Dendritic cell treated with granulocyte-macrophage colony-stimulating factor and Interleukin-4, amounts not matched to agents 40 ng/mL and 50 ng/mL, for 4 days (primary cell): ENCODE measurements at regions not wholly inside any gene's neighbourhood (a gene's known extent, or its start where the extent isn't known, plus 50 kb on each side); places are given as distances from the start of the nearest gene placed in this dataset.
"Not testable (repeated sequence)": the region's sequence is repeated elsewhere in the genome, so short reads cannot be mapped to it uniquely, and the experiment has no call there.

ENCODE experiments used
- H3K27ac Mint-ChIP-seq: one replicate; pipeline ENCODE4 v1.8.0; 2022; ENCODE audit warnings: mild to moderate bottlenecking, mixed read lengths
- H3K27me3 Mint-ChIP-seq: one replicate; pipeline ENCODE4 v1.8.0; 2022; ENCODE audit warnings: mild to moderate bottlenecking, mixed read lengths
- H3K36me3 Mint-ChIP-seq: one replicate; pipeline ENCODE4 v1.8.0; 2022; ENCODE audit warnings: low read depth, mixed read lengths
- H3K4me1 Mint-ChIP-seq: one replicate; pipeline ENCODE4 v1.8.0; 2022; ENCODE audit warnings: low read depth, mixed read lengths
- H3K4me3 Mint-ChIP-seq: one replicate; pipeline ENCODE4 v1.8.0; 2022; ENCODE audit warnings: mild to moderate bottlenecking, moderate library complexity, mixed read lengths
- H3K9me3 Mint-ChIP-seq: one replicate; pipeline ENCODE4 v1.8.0; 2022; ENCODE audit warnings: mixed read lengths
- intact Hi-C: fragments of 100-400 bp; cut with micrococcal nuclease; formaldehyde crosslinking; loops from one replicate; pipeline ENCODE4 v1.15.0; 2022

- Mint-ChIP-seq H3K4me1 (no peaks in the 10 kb centered on the region), H3K27ac (no peak overlapping the region), H3K4me3 (no peak overlapping the region), H3K27me3 (peaks cover 8% of the 10 kb centered on the region), H3K9me3 (no peaks in the 10 kb centered on the region), H3K36me3 (no peaks in the 10 kb centered on the region)
- intact Hi-C loops: no loop called here
Measured at GRCh38 chrX:915427-916229, 285.0 kb downstream of the SHOX start.

- Mint-ChIP-seq H3K4me1 (no peaks in the 10 kb centered on the region), H3K27ac (no peak overlapping the region), H3K36me3 (no peaks in the 10 kb centered on the region), H3K9me3 (no peaks in the 10 kb centered on the region), H3K4me3 (no peak overlapping the region), H3K27me3 (peaks cover 1% of the 10 kb centered on the region)
- intact Hi-C loops: no loop called here
Measured at GRCh38 chrX:914206-914605, 283.6 kb downstream of the SHOX start.

GRCh38 chrX:912677-913076, 282.1 kb downstream of the SHOX start:
- Mint-ChIP-seq H3K9me3 (no peaks in the 10 kb centered on the region), H3K4me1 (no peaks in the 10 kb centered on the region), H3K27ac (no peak overlapping the region), H3K27me3 (peaks cover 1% of the 10 kb centered on the region), H3K36me3 (no peaks in the 10 kb centered on the region), H3K4me3 (no peak overlapping the region)
- intact Hi-C loops: no loop called here

DNA sequence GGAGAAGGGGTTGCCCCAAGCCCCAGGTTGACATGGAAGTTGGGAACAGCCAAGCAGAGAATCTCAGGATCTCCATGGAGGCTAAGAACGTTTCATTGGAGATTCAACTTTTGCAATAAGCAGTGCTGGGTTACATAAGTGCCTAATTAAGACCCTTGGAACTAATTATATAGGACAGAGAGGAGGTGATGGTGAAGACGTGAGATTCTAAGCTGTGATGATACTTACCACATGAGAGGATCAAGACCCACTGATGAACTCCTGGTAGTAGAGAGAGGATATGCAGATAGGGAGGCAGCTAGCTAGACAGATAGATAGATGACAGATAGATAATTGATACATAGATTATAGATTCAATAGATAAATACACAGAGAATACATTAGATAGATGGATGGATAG, 278.5 kb downstream of the SHOX start:
- H3K9me3 Mint-ChIP-seq, H3K27ac Mint-ChIP-seq, intact Hi-C loops, H3K4me3 Mint-ChIP-seq, H3K27me3 Mint-ChIP-seq, H3K36me3 Mint-ChIP-seq: not testable (repeated sequence)
- H3K4me1 Mint-ChIP-seq: peaks cover 11% of the 10 kb centered on the region

DNA sequence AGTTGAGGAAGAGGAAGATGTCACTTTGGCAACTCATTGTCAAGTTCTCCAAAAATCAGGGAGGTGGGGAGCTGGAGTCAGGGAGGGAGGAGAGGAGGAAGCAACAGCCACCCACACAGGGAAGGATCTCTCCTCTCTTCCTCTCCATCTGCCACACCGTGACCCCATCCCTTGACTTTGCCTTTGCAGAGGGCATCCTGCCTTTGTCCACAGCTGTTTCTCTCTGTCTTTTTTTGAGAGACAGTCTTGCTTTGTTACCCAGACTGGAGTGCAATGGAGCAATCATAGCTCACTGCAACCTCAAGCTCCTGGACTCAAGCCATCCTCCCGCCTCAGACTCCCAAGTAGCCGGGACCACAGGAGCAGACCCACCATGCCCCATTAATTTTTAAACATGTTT, 276.0 kb downstream of the SHOX start:
- Mint-ChIP-seq H3K4me1 (peaks cover 11% of the 10 kb centered on the region), H3K27ac (peak overlapping the region; percentile 0), H3K36me3 (no peaks in the 10 kb centered on the region), H3K4me3 (no peak overlapping the region), H3K27me3 (peaks cover 1% of the 10 kb centered on the region), H3K9me3 (peaks cover 8% of the 10 kb centered on the region)
- intact Hi-C loops: no loop called here

DNA sequence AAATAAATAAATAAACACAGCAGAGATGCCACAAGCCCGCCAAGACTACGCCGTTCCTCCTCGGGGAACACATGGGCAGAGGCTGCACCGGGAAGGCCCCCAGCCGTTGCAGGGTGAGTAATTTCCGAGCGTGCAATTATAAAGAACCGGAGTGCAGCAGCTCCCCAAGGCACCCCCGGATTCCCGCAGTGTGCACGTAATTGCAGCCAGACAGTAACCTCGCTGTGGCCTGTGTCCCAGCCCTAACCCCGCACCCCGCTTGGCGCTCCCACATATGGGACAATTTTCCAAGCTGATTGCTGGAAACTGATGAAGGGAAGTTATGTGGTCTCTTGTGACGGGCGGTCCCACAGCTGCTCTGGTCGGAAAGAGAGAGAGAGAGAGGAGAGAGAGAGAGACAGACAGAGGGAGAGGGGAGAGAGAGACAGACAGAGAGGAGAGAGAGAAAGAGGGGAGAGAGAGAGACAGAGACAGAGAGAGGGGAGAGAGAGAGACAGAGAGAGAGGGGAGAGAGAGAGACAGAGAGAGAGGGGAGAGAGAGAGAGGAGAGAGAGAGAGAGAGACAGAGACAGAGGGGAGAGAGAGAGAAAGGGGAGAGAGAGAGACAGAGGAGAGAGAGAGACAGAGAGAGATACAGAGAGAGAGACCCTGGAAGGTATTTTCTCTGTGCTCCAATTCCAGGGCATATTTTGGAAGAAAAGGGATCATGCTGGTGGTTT, 275.4 kb downstream of the SHOX start:
- peaks cover 11% of the 10 kb centered on the region for H3K4me1 Mint-ChIP-seq
- H3K27ac Mint-ChIP-seq: peak overlapping the region; percentile 0
- peaks cover 8% of the 10 kb centered on the region for H3K9me3 Mint-ChIP-seq
- H3K4me3 Mint-ChIP-seq: no peak overlapping the region
- peaks cover 1% of the 10 kb centered on the region for H3K27me3 Mint-ChIP-seq
- intact Hi-C loops: no loop called here
- no peaks in the 10 kb centered on the region for H3K36me3 Mint-ChIP-seq

GRCh38 chrX:903116-903515, 272.5 kb downstream of the SHOX start:
- H3K4me3 Mint-ChIP-seq: no peak overlapping the region
- peaks cover 22% of the 10 kb centered on the region for H3K9me3 Mint-ChIP-seq
- H3K36me3 Mint-ChIP-seq: no peaks in the 10 kb centered on the region
- intact Hi-C loops: no loop called here
- no peaks in the 10 kb centered on the region for H3K27me3 Mint-ChIP-seq
- H3K4me1 Mint-ChIP-seq: peaks cover 11% of the 10 kb centered on the region
- H3K27ac Mint-ChIP-seq: no peak overlapping the region

DNA sequence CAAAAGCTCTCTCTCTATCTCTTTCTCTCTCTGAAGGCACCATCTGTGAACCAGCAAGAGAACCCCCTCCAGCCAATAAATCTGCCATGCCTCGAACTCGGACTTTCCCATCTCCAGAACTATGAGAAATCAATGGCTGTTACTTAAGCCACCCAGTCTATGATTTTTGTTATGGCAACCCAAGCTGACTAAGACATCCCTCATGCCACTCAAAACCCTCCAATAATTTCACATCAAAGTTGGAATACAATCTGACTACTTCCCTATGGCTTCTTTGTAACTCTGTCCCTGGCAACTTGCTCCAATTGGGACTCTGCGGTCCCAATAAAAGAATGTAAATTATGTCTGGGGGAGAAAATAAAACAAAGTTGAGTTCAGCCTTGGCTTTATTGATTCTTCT, 265.7 kb downstream of the SHOX start:
- Mint-ChIP-seq H3K9me3 (peaks cover 23% of the 10 kb centered on the region), H3K27ac (no peak overlapping the region), H3K27me3 (no peaks in the 10 kb centered on the region), H3K4me3 (no peak overlapping the region), H3K36me3 (no peaks in the 10 kb centered on the region), H3K4me1 (no peaks in the 10 kb centered on the region)
- intact Hi-C loops: no loop called here

DNA sequence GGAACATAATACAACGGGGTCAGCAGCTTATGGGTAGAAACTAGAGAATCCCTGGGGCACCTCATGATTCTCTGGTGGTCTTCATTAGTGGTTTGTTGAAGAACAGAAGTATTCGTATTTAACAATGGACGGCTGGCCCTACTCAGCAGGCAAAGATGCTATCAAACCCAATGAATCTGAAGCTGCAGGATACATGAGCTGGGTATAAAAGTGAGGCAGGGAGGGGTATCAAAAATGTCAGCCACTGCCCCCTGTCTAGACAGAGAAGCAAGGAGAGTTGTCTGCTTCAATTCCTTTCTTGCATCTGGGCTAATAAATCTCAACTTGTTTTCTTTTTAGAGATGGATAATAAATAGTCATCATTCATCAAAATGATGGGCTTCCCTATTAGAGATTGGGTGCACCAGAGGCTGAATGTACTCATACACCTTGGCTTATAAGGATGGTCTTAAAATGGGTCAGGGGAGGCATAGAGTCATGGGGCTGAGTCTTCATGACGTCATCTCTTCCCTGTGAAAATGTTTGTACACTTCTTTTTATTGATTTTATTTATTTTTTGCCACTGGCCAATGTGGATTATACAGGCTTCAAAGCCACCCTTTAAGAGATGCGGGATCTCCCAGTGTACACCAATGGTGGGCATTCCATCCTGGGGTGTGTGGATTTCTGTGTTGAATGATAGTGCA, 259.5 kb downstream of the SHOX start:
- no peak overlapping the region for H3K4me3 Mint-ChIP-seq
- no peak overlapping the region for H3K27ac Mint-ChIP-seq
- H3K4me1 Mint-ChIP-seq: no peaks in the 10 kb centered on the region
- H3K36me3 Mint-ChIP-seq: no peaks in the 10 kb centered on the region
- no peaks in the 10 kb centered on the region for H3K27me3 Mint-ChIP-seq
- H3K9me3 Mint-ChIP-seq: peaks cover 33% of the 10 kb centered on the region
- intact Hi-C loops: no loop called here

GRCh38 chrX:887724-888123, 257.1 kb downstream of the SHOX start:
- H3K36me3 Mint-ChIP-seq, H3K27me3 Mint-ChIP-seq, intact Hi-C loops, H3K27ac Mint-ChIP-seq, H3K4me1 Mint-ChIP-seq, H3K4me3 Mint-ChIP-seq: not testable (repeated sequence)
- H3K9me3 Mint-ChIP-seq: peaks cover 33% of the 10 kb centered on the region

- Mint-ChIP-seq H3K4me1 (no peaks in the 10 kb centered on the region), H3K27ac (no peak overlapping the region), H3K27me3 (peaks cover 7% of the 10 kb centered on the region), H3K36me3 (no peaks in the 10 kb centered on the region), H3K4me3 (no peak overlapping the region), H3K9me3 (peaks cover 1% of the 10 kb centered on the region)
- intact Hi-C loops: no loop called here
Measured at GRCh38 chrX:883588-883987, 253.0 kb downstream of the SHOX start.

DNA sequence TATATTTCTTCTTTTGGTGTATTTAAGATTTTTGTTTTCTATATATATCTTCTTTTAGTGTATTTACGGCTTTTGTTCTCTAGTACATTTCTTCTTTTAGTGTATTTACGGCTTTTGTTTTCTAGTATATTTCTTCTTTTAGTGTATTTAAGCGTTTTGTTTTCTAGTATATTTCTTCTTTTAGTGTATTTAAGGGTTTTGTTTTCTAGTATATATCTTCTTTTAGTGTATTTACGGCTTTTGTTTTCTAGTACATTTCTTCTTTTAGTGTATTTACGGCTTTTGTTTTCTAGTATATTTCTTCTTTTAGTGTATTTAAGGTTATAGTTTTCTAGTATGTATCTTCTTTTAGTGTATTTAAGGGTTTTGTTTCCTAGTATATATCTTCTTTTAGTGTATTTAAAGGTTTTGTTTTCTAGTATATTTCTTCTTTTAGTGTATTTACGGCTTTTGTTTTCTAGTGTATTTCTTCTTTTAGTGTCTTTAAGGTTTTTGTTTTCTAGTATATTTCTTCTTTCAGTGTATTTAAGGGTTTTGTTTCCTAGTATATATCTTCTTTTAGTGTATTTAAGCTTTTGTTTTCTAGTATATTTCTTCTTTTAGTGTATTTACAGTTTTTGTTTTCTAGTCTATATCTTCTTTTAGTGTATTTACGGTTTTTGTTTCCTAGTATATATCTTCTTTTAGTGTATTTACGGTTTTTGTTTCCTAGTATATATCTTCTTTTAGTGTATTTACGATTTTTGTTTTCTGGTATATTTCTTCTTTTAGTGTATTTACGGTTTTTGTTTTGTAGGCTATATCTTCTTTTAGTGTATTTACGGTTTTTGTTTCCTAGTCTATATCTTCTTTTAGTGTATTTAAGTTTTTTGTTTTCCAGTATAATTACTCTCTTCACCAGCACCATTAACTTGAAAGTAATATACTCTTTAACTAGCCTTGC, 249.4 kb downstream of the SHOX start:
- H3K4me1 Mint-ChIP-seq, H3K36me3 Mint-ChIP-seq, H3K27ac Mint-ChIP-seq, intact Hi-C loops, H3K9me3 Mint-ChIP-seq, H3K27me3 Mint-ChIP-seq, H3K4me3 Mint-ChIP-seq: not testable (repeated sequence)

GRCh38 chrX:874061-874460, 243.5 kb downstream of the SHOX start:
- Mint-ChIP-seq H3K4me1 (no peaks in the 10 kb centered on the region), H3K9me3 (peaks cover 13% of the 10 kb centered on the region), H3K27me3 (no peaks in the 10 kb centered on the region), H3K4me3 (no peak overlapping the region), H3K27ac (no peak overlapping the region), H3K36me3 (no peaks in the 10 kb centered on the region)
- intact Hi-C loops: no loop called here
